Activated naive CD4-positive, alpha-beta T cell treated with anti-CD3 and anti-CD28 coated beads for 36 hours (primary cell): ENCODE measurements at regions not wholly inside any gene's neighbourhood (a gene's known extent, or its start where the extent isn't known, plus 50 kb on each side); places are given as distances from the start of the nearest gene placed in this dataset.

ENCODE experiments used
- CTCF ChIA-PET: fragments of 350-600 bp; sonication (Branson Sonifier 250); formaldehyde crosslinking; loops from one replicate; lab custom pipeline; 2021; ENCODE audit warnings: antibody characterized with exemption; lab: Charles Lee
- DNase-seq: peaks from one replicate; pipeline ENCODE4 v3.0.0-alpha.2; 2020
- H3K27ac Mint-ChIP-seq: one replicate; pipeline ENCODE4 v1.8.0; 2021; ENCODE audit warnings: mild to moderate bottlenecking, mixed read lengths
- H3K27me3 Mint-ChIP-seq: one replicate; pipeline ENCODE4 v1.8.0; 2021; ENCODE audit warnings: low read depth, mixed read lengths
- H3K36me3 Mint-ChIP-seq: one replicate; pipeline ENCODE4 v1.8.0; 2021; ENCODE audit warnings: low read depth, mixed read lengths
- H3K4me1 Mint-ChIP-seq: one replicate; pipeline ENCODE4 v1.8.0; 2021; ENCODE audit warnings: low read depth, mixed read lengths
- H3K4me3 Mint-ChIP-seq: one replicate; pipeline ENCODE4 v1.8.0; 2021; ENCODE audit warnings: mild to moderate bottlenecking, moderate library complexity, mixed read lengths
- H3K9me3 Mint-ChIP-seq: one replicate; pipeline ENCODE4 v1.8.0; 2021; ENCODE audit warnings: mixed read lengths
- intact Hi-C: fragments of 100-400 bp; cut with micrococcal nuclease; formaldehyde crosslinking; loops from one replicate; pipeline ENCODE4 v1.15.1; 2023

GRCh38 chr17:6231886-6232731 lies 161.9 kb downstream of the WSCD1 start:
- intact Hi-C loops, result no loop called here
- no peak for DNase-seq
- Mint-ChIP-seq H3K4me3 (no peak overlapping the region), H3K9me3 (no peaks in the 10 kb centered on the region), H3K27me3 (peaks cover 1% of the 10 kb centered on the region), H3K4me1 (no peaks in the 10 kb centered on the region), H3K27ac (no peak overlapping the region), H3K36me3 (no peaks in the 10 kb centered on the region)
- CTCF ChIA-PET, result no interaction called here

- intact Hi-C loops, result no loop called here
- Mint-ChIP-seq H3K36me3 (no peaks in the 10 kb centered on the region), H3K9me3 (no peaks in the 10 kb centered on the region), H3K4me3 (no peak overlapping the region), H3K27ac (no peak overlapping the region), H3K27me3 (peaks cover 1% of the 10 kb centered on the region), H3K4me1 (no peaks in the 10 kb centered on the region)
- DNase-seq, result no peak
- CTCF ChIA-PET, result no interaction called here
Measured at GRCh38 chr17:6231465-6231864, 161.3 kb downstream of the WSCD1 start.

DNA sequence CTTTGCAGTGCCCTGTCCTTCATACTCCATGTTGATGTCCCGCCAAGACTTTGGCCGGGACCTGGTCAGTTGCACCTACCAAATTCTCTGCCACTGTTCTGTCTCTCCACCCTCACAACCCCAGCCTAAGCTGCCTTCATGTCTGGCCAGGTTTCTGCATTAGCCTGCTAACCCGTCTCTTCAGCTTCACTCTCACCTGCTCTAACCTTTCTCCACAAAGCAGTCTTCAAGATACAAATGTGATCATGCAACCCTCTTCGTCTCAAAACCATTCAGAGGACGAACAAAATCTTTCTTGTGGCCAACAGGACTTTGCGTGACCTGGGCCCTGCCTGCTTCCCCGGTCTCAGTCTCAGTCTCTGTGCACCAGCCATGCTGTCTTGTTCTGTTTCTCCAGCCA lies 148.2 kb downstream of the WSCD1 start:
- H3K4me3 Mint-ChIP-seq, result no peak overlapping the region
- no peaks in the 10 kb centered on the region for H3K36me3 Mint-ChIP-seq
- H3K9me3 Mint-ChIP-seq, result peaks cover 11% of the 10 kb centered on the region
- DNase-seq, result no peak
- peaks cover 48% of the 10 kb centered on the region for H3K27me3 Mint-ChIP-seq
- peaks cover 5% of the 10 kb centered on the region for H3K4me1 Mint-ChIP-seq
- no peak overlapping the region for H3K27ac Mint-ChIP-seq
- intact Hi-C loops, result no loop called here
- CTCF ChIA-PET, result no interaction called here

DNA sequence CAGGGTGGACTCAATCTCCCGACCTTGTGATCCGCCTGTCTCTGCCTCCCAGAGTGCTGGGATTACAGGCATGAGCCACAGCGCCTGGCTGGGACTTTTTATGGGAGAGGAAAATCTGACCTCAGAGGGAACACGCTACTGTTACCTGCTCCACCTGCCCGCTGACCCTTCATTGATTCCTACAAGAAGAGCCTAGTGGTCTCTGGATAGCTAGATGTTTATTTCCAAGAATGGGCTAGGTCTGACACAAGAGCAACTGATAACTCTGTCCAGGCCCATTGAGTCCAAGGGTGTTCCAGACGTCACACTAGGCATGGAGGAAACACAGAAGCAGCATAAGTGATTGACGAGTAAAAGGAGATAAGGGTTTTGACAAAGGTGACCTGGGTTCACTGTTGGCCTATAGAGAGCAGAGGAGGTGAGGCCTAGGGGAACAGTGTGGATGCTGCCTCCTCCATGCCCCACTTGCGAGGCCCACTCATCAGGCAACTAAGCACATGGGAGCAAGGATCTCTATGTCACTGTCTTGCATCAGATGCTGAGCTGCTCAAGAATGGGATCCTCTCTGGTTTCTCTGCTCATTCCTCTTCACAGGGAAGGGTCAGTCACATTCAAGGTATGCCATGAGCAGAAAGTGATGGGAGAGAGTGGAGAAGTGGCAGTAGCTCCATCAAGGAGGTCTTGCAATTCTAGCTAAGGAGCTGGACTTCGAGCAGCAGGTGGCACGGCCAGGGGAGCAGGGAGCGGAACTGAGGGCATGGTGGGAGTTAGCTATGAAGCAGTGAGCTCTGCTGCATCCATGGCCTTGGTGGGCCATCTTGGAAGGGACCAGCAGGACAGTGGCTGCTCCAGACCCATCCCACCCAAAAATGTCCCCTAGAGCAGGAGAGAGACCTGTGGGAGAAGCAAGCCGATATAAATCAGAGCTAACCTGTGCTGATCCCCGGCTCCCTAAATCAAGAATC lies 145.2 kb downstream of the WSCD1 start:
- Mint-ChIP-seq H3K27me3 (peaks cover 40% of the 10 kb centered on the region), H3K36me3 (no peaks in the 10 kb centered on the region), H3K4me3 (no peak overlapping the region), H3K27ac (no peak overlapping the region), H3K4me1 (no peaks in the 10 kb centered on the region), H3K9me3 (no peaks in the 10 kb centered on the region)
- CTCF ChIA-PET, result no interaction called here
- DNase-seq, result no peak
- intact Hi-C loops, result no loop called here

- no peak overlapping the region for H3K27ac Mint-ChIP-seq
- no peaks in the 10 kb centered on the region for H3K9me3 Mint-ChIP-seq
- CTCF ChIA-PET, result interaction anchor here (0.6 kb wide), 1 partner anchor 145 kb away, joined by 4 read pairs; no protein-coding TSS in a partner anchor
- intact Hi-C loops, result no loop called here
- no peak for DNase-seq
- peaks cover 36% of the 10 kb centered on the region for H3K27me3 Mint-ChIP-seq
- no peaks in the 10 kb centered on the region for H3K4me1 Mint-ChIP-seq
- no peaks in the 10 kb centered on the region for H3K36me3 Mint-ChIP-seq
- H3K4me3 Mint-ChIP-seq, result no peak overlapping the region
Measured at GRCh38 chr17:6213859-6214258, 143.7 kb downstream of the WSCD1 start.

- intact Hi-C loops, result no loop called here
- H3K4me1 Mint-ChIP-seq, result no peaks in the 10 kb centered on the region
- no peak overlapping the region for H3K27ac Mint-ChIP-seq
- H3K4me3 Mint-ChIP-seq, result no peak overlapping the region
- peaks cover 26% of the 10 kb centered on the region for H3K27me3 Mint-ChIP-seq
- H3K36me3 Mint-ChIP-seq, result no peaks in the 10 kb centered on the region
- no peaks in the 10 kb centered on the region for H3K9me3 Mint-ChIP-seq
- DNase-seq, result no peak
- CTCF ChIA-PET, result no interaction called here
Measured at GRCh38 chr17:6212766-6213165, 142.6 kb downstream of the WSCD1 start.

- no peaks in the 10 kb centered on the region for H3K4me1 Mint-ChIP-seq
- H3K9me3 Mint-ChIP-seq, result no peaks in the 10 kb centered on the region
- no peak overlapping the region for H3K27ac Mint-ChIP-seq
- intact Hi-C loops, result no loop called here
- CTCF ChIA-PET, result no interaction called here
- no peak for DNase-seq
- peaks cover 15% of the 10 kb centered on the region for H3K27me3 Mint-ChIP-seq
- no peaks in the 10 kb centered on the region for H3K36me3 Mint-ChIP-seq
- no peak overlapping the region for H3K4me3 Mint-ChIP-seq
Measured at GRCh38 chr17:6209829-6210228, 139.7 kb downstream of the WSCD1 start.

GRCh38 chr17:6208608-6209180 lies 138.5 kb downstream of the WSCD1 start:
- Mint-ChIP-seq H3K36me3 (no peaks in the 10 kb centered on the region), H3K4me3 (no peak overlapping the region), H3K27ac (no peak overlapping the region), H3K27me3 (peaks cover 8% of the 10 kb centered on the region), H3K4me1 (no peaks in the 10 kb centered on the region), H3K9me3 (no peaks in the 10 kb centered on the region)
- intact Hi-C loops, result no loop called here
- no peak for DNase-seq
- CTCF ChIA-PET, result no interaction called here

DNA sequence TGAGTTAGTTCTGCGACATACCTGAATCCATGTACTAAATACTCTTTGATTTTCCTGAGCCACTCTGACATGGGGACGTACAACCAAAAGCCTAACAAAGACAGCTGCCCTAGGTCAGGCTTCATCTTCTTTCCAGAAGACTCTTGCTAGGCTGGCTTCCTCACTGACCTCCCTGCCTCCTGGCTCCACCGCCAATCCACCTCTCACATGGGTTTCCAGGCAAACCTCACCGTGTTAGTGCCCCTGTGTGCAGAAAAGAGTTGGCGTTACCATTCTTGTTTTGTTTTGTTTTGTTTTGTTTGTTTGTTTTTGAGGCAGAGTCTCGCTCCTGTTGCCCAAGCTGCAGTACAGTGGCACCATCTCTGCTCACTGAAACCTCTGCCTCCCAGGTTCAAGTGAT lies 135.3 kb downstream of the WSCD1 start:
- H3K4me3 Mint-ChIP-seq, result no peak overlapping the region
- intact Hi-C loops, result no loop called here
- H3K4me1 Mint-ChIP-seq, result no peaks in the 10 kb centered on the region
- CTCF ChIA-PET, result no interaction called here
- H3K27me3 Mint-ChIP-seq, result peaks cover 9% of the 10 kb centered on the region
- H3K27ac Mint-ChIP-seq, result no peak overlapping the region
- no peaks in the 10 kb centered on the region for H3K9me3 Mint-ChIP-seq
- no peak for DNase-seq
- H3K36me3 Mint-ChIP-seq, result no peaks in the 10 kb centered on the region

- Mint-ChIP-seq H3K27me3 (peaks cover 8% of the 10 kb centered on the region), H3K27ac (no peak overlapping the region), H3K36me3 (no peaks in the 10 kb centered on the region), H3K9me3 (no peaks in the 10 kb centered on the region), H3K4me1 (no peaks in the 10 kb centered on the region), H3K4me3 (no peak overlapping the region)
- no peak for DNase-seq
- intact Hi-C loops, result no loop called here
- CTCF ChIA-PET, result no interaction called here
Measured at GRCh38 chr17:6205033-6205432, 134.9 kb downstream of the WSCD1 start.

- H3K9me3 Mint-ChIP-seq, result no peaks in the 10 kb centered on the region
- DNase-seq, result no peak
- H3K36me3 Mint-ChIP-seq, result no peaks in the 10 kb centered on the region
- no peak overlapping the region for H3K4me3 Mint-ChIP-seq
- H3K4me1 Mint-ChIP-seq, result no peaks in the 10 kb centered on the region
- intact Hi-C loops, result no loop called here
- H3K27ac Mint-ChIP-seq, result no peak overlapping the region
- peaks cover 6% of the 10 kb centered on the region for H3K27me3 Mint-ChIP-seq
- CTCF ChIA-PET, result no interaction called here
Measured at GRCh38 chr17:6204203-6204722, 134.1 kb downstream of the WSCD1 start.

- no peaks in the 10 kb centered on the region for H3K36me3 Mint-ChIP-seq
Measured at GRCh38 chr17:6196355-6196754, 126.2 kb downstream of the WSCD1 start.

More at GRCh38 chr17:6196355-6196754, 126.2 kb downstream of the WSCD1 start:
- Mint-ChIP-seq H3K9me3 (no peaks in the 10 kb centered on the region), H3K4me1 (no peaks in the 10 kb centered on the region), H3K27ac (no peak overlapping the region), H3K4me3 (no peak overlapping the region), H3K27me3 (peaks cover 4% of the 10 kb centered on the region)
- intact Hi-C loops, result no loop called here
- CTCF ChIA-PET, result no interaction called here
- DNase-seq, result no peak
